ENCODE measurements at regions not wholly inside any gene's neighbourhood (a gene's known extent, or its start where the extent isn't known, plus 50 kb on each side); places are given as distances from the start of the nearest gene placed in this dataset.

DNA sequence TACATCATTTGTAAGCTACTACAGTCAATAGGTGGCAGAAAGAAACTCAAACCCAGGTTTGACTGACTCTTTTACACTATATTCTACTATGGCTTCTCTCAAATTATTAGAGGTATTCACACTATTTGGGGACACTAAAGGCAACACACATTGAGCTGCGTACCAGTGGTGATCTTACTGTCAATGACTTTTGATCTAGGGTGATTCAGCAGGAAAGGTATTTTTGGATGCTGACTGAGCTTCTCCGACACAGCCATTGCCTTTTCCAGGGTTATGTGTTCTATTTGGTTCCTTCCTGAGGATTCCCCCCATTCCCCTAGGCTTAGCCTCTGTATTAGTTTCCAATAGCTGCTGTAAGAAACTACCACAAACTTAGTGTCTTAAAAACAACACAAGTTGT, 73.2 kb upstream of the JAK1 start (continued):
- no peak for TF ChIP-seq NR2F1 (conservative IDR thresholded peaks at IDR 0.05)
- TF ChIP-seq POU2F2 (IDR thresholded peaks at IDR 0.05; ENCODE audit: borderline replicate concordance, low read depth, low read length), result no peak
- TF ChIP-seq CREB1 (IDR thresholded peaks at IDR 0.05; ENCODE audit: low read depth), result no peak
- no peak for TF ChIP-seq SIX5 (IDR thresholded peaks at IDR 0.05; ENCODE audit: low read depth, low read length, severe bottlenecking)
- no peak for TF ChIP-seq HDAC2 (IDR thresholded peaks at IDR 0.05)
- no peak for TF ChIP-seq EZH2 (IDR thresholded peaks at IDR 0.05; ENCODE audit: borderline replicate concordance, control insufficient read depth, low read depth, low read length)

GRCh38 chr1:65042467-65042866, 76.1 kb upstream of the JAK1 start:
- TF ChIP-seq, protein P1, sequence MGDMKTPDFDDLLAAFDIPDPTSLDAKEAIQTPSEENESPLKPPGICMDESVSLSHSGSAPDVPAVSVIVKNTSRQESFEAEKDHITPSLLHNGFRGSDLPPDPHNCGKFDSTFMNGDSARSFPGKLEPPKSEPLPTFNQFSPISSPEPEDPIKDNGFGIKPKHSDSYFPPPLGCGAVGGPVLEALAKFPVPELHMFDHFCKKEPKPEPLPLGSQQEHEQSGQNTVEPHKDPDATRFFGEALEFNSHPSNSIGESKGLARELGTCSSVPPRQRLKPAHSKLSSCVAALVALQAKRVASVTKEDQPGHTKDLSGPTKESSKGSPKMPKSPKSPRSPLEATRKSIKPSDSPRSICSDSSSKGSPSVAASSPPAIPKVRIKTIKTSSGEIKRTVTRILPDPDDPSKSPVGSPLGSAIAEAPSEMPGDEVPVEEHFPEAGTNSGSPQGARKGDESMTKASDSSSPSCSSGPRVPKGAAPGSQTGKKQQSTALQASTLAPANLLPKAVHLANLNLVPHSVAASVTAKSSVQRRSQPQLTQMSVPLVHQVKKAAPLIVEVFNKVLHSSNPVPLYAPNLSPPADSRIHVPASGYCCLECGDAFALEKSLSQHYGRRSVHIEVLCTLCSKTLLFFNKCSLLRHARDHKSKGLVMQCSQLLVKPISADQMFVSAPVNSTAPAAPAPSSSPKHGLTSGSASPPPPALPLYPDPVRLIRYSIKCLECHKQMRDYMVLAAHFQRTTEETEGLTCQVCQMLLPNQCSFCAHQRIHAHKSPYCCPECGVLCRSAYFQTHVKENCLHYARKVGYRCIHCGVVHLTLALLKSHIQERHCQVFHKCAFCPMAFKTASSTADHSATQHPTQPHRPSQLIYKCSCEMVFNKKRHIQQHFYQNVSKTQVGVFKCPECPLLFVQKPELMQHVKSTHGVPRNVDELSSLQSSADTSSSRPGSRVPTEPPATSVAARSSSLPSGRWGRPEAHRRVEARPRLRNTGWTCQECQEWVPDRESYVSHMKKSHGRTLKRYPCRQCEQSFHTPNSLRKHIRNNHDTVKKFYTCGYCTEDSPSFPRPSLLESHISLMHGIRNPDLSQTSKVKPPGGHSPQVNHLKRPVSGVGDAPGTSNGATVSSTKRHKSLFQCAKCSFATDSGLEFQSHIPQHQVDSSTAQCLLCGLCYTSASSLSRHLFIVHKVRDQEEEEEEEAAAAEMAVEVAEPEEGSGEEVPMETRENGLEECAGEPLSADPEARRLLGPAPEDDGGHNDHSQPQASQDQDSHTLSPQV (IDR thresholded peaks at IDR 0.05), result no peak
- ChIA-PET POLR2A (no interaction called here), RAD21 (ENCODE audit: unreplicated experiment) (no interaction called here), SMC1A (ENCODE audit: uncharacterized antibody, unreplicated experiment) (no interaction called here), CTCF (interaction anchor here (0.6 kb wide), 1 partner anchor 1261 kb away, joined by 3 read pairs; no protein-coding TSS in a partner anchor)
- ATAC-seq, result no peak
- DNase-seq (ENCODE audit: low read depth, low spot score), result no peak
- no peaks in the 10 kb centered on the region for H3K27me3 ChIP-seq (replicated peaks in 1 of 2; ENCODE audit: control insufficient read depth in 2 of 2, insufficient read depth in 2 of 2, low read length in 1 of 2)
- no peak overlapping the region for H3K4me2 ChIP-seq (ENCODE audit: control insufficient read depth, insufficient read depth)
- no peak overlapping the region for H3K4me3 ChIP-seq
- FAIRE-seq, result peak; percentile 35
- no peak overlapping the region for H3K9ac ChIP-seq (ENCODE audit: control insufficient read depth, insufficient read depth, low read length)
- H3K27ac ChIP-seq (ENCODE audit: control insufficient read depth, insufficient read depth), result no peak overlapping the region
- no peaks in the 10 kb centered on the region; the same call in 1 of the 2 replicates for H3K4me1 ChIP-seq (ENCODE audit: control insufficient read depth, insufficient read depth, low read length)
- H3K79me2 ChIP-seq (ENCODE audit: control insufficient read depth, insufficient read depth, low read length), result no peaks in the 10 kb centered on the region
- H4K20me1 ChIP-seq (ENCODE audit: control insufficient read depth, insufficient read depth), result no peaks in the 10 kb centered on the region
- BruUV-seq (replicated peaks), result no TSS peak
- intact Hi-C loops (cut with micrococcal nuclease; ENCODE audit: unreplicated experiment) (loop anchor here (5.0 kb wide), 2 partner anchors 180 to 210 kb away; no protein-coding TSS in a partner anchor), in situ Hi-C loops (cut with MboI) (loop anchor here (25.0 kb wide), 2 partner anchors 355 to 780 kb away; no protein-coding TSS in a partner anchor)
- 25% methylated on average over 4 of the region's 4 CpGs for WGBS (ENCODE audit: insufficient coverage, insufficient replicate concordance, low lambda C conversion rate, missing lambda C conversion rate)
- no peaks in the 10 kb centered on the region for H3K36me3 ChIP-seq (ENCODE audit: control insufficient read depth in 2 of 2, insufficient read depth in 2 of 2, low read length in 1 of 2)
- H3K9me3 ChIP-seq (replicated peaks; ENCODE audit: control insufficient read depth, insufficient read depth, low read length), result no peaks in the 10 kb centered on the region
- H2AFZ ChIP-seq (ENCODE audit: control insufficient read depth, low read depth, low read length), result no peak overlapping the region
